ENCODE measurements at regions not wholly inside any gene's neighbourhood (a gene's known extent, or its start where the extent isn't known, plus 50 kb on each side); places are given as distances from the start of the nearest gene placed in this dataset.

GRCh38 chr1:229891227-229891626, 175.8 kb upstream of the GALNT2 start (continued):
- TF ChIP-seq USF2 (IDR thresholded peaks at IDR 0.05) (no peak), TFCP2L1 (CRISPR knock-in tag; IDR thresholded peaks at IDR 0.05) (no peak), KDM1A (IDR thresholded peaks at IDR 0.05; ENCODE audit: low read depth) (no peak), PHF8 (IDR thresholded peaks at IDR 0.05; ENCODE audit: borderline replicate concordance, low read depth) (no peak), EHF (CRISPR knock-in tag; IDR thresholded peaks at IDR 0.05) (no peak)

GRCh38 chr1:229892515-229893117, 174.4 kb upstream of the GALNT2 start:
- ChIA-PET POLR2A (no interaction called here), CTCF (no interaction called here)
- no peak for ATAC-seq
- H3K4me3 ChIP-seq, result no peak overlapping the region
- H3K4me1 ChIP-seq, result no peaks in the 10 kb centered on the region
- no peak for DNase-seq (ENCODE audit: low read depth in 1 of 2, low spot score in 1 of 2)
- H3K27ac ChIP-seq, result no peak overlapping the region
- FAIRE-seq, result no peak
- H3K9me3 ChIP-seq, result no peaks in the 10 kb centered on the region; the same call in 2 of the 3 replicates
- H3K4me2 ChIP-seq, result no peak overlapping the region
- WGBS (ENCODE audit: missing lambda C conversion rate), result 32% methylated on average over 1 of the region's 1 CpG
- no peak for TF ChIP-seq ZC3H11A (IDR thresholded peaks at IDR 0.05)
- TF ChIP-seq JUN (IDR thresholded peaks at IDR 0.05), result no peak

GRCh38 chr1:229893762-229894444, 173.1 kb upstream of the GALNT2 start:
- Histone ChIP-seq H3K4me2 (no peak overlapping the region), H3K4me1 (no peaks in the 10 kb centered on the region), H3K4me3 (no peak overlapping the region), H3K9me3 (no peaks in the 10 kb centered on the region; the same call in 2 of the 3 replicates), H3K27ac (no peak overlapping the region)
- no peak for TF ChIP-seq HES2 (IDR thresholded peaks at IDR 0.05)
- no peak for TF ChIP-seq TFCP2L1 (CRISPR knock-in tag; IDR thresholded peaks at IDR 0.05)
- WGBS (ENCODE audit: missing lambda C conversion rate), result 42% methylated on average over 10 of the region's 10 CpGs
- CTCF ChIA-PET, result interaction anchor here (1.7 kb wide), 1 partner anchor 45 kb away, joined by 6 read pairs; no protein-coding TSS in a partner anchor
- DNase-seq (ENCODE audit: low read depth in 1 of 2, low spot score in 1 of 2) (no peak), ATAC-seq (no peak), FAIRE-seq (no peak)
- POLR2A ChIA-PET, result no interaction called here

GRCh38 chr1:229894532-229894931, 172.5 kb upstream of the GALNT2 start:
- TF ChIP-seq POLR2A (IDR thresholded peaks at IDR 0.05; ENCODE audit: low read length) (no peak), KDM1A (IDR thresholded peaks at IDR 0.05; ENCODE audit: low read depth) (no peak), ZC3H11A (IDR thresholded peaks at IDR 0.05) (no peak), MAX (IDR thresholded peaks at IDR 0.05) (no peak), BCL3 (IDR thresholded peaks at IDR 0.05) (no peak), ZFP36 (IDR thresholded peaks at IDR 0.05; ENCODE audit: borderline replicate concordance, partially characterized antibody) (no peak), KDM5A (IDR thresholded peaks at IDR 0.05) (no peak), GATA3 (IDR thresholded peaks at IDR 0.05; ENCODE audit: borderline replicate concordance) (no peak), EHMT2 (IDR thresholded peaks at IDR 0.05; ENCODE audit: low read depth) (no peak), JUNB (IDR thresholded peaks at IDR 0.05) (no peak), CHD4 (IDR thresholded peaks at IDR 0.05; ENCODE audit: borderline replicate concordance) (no peak), NR3C1 (IDR thresholded peaks at IDR 0.05) (no peak)
- DNase-seq (ENCODE audit: low read depth in 1 of 2, low spot score in 1 of 2) (no peak), ATAC-seq (no peak), FAIRE-seq (no peak)
- Histone ChIP-seq H3K4me3 (no peak overlapping the region), H3K4me2 (no peak overlapping the region), H3K4me1 (no peaks in the 10 kb centered on the region), H3K27ac (no peak overlapping the region), H3K9me3 (no peaks in the 10 kb centered on the region; the same call in 2 of the 3 replicates)
- ChIA-PET CTCF (interaction anchor here (1.7 kb wide), 1 partner anchor 46 kb away, joined by 6 read pairs; no protein-coding TSS in a partner anchor), POLR2A (no interaction called here)
